OCI-LY7 (cell line): ENCODE measurements at regions not wholly inside any gene's neighbourhood (a gene's known extent, or its start where the extent isn't known, plus 50 kb on each side); places are given as distances from the start of the nearest gene placed in this dataset.

ENCODE experiments used
- BruUV-seq: library from RNA; stranded (reverse); fragments of 400-500 nt; replicated peaks from 2 replicates; lab custom pipeline; 2021; lab: Mats Ljungman, UMichigan
- CTCF ChIA-PET: fragments of 300-600 bp; sonication (Branson Sonifier 250); formaldehyde crosslinking; loops from one replicate; lab custom pipeline; 2022; ENCODE audit warnings: antibody characterized with exemption; ENCODE audit not compliant: unreplicated experiment; lab: Charles Lee
- POLR2A ChIA-PET: fragments of 300-600 bp; sonication (Branson Sonifier 250); formaldehyde crosslinking; loops from one replicate; lab custom pipeline; 2022; ENCODE audit warnings: antibody characterized with exemption; lab: Charles Lee
- DNase-seq: peaks from one replicate; pipeline ENCODE4 v3.0.0-alpha.2; 2015; ENCODE audit warnings: low spot score
- H2AFZ ChIP-seq: fragments of 200-600 bp; sonication (generic), shearing (Covaris generic); 2 replicates; pipeline ENCODE4 v1.6.1; 2014; ENCODE audit warnings: mild to moderate bottlenecking, antibody characterized with exemption, low read length, moderate library complexity
- H3K27ac ChIP-seq: fragments of 200-600 bp; sonication (generic); 2 replicates; pipeline ENCODE4 v1.5.1; 2014; ENCODE audit warnings: mixed run types, low read depth, mild to moderate bottlenecking, moderate library complexity, low read length, inconsistent platforms; ENCODE audit not compliant: poor library complexity, severe bottlenecking
- H3K36me3 ChIP-seq: fragments of 200-600 bp; sonication (generic); 2 replicates; pipeline ENCODE4 v1.6.1; 2014; ENCODE audit warnings: mild to moderate bottlenecking, antibody characterized with exemption, low read length, moderate library complexity, mixed read lengths; ENCODE audit not compliant: insufficient read depth
- H3K4me1 ChIP-seq: fragments of 200-600 bp; sonication (generic); 2 replicates; pipeline ENCODE4 v1.5.1; 2014; ENCODE audit warnings: mild to moderate bottlenecking, low read length; ENCODE audit not compliant: insufficient read depth, poor library complexity, severe bottlenecking
- H3K4me2 ChIP-seq: fragments of 200-600 bp; sonication (generic); 2 replicates; pipeline ENCODE4 v1.6.1; 2014; ENCODE audit warnings: mild to moderate bottlenecking, low read length
- H3K4me3 ChIP-seq: fragments of 200-600 bp; sonication (generic); 2 replicates; pipeline ENCODE4 v1.5.1; 2014; ENCODE audit warnings: mild to moderate bottlenecking, low read depth, low read length; ENCODE audit not compliant: poor library complexity, severe bottlenecking
- H3K79me2 ChIP-seq: fragments of 200-600 bp; sonication (generic); 2 replicates; pipeline ENCODE4 v1.6.1; 2016; ENCODE audit warnings: low read depth, mild to moderate bottlenecking, low read length, moderate library complexity, mixed read lengths; ENCODE audit not compliant: insufficient read depth
- H3K9me2 ChIP-seq: fragments of 200-600 bp; sonication (generic); 2 replicates; pipeline ENCODE4 v1.6.1; 2016; ENCODE audit warnings: mild to moderate bottlenecking, low read length, mixed read lengths; ENCODE audit not compliant: insufficient read depth
- H3K9me3 ChIP-seq: fragments of 200-600 bp; sonication (generic); 2 replicates; pipeline ENCODE4 v1.6.1; 2014; ENCODE audit warnings: mild to moderate bottlenecking, mixed run types, low read length, mixed read lengths
- H4K20me1 ChIP-seq: fragments of 200-600 bp; sonication (generic); 2 replicates; pipeline ENCODE4 v1.6.1; 2014; ENCODE audit warnings: mild to moderate bottlenecking, antibody characterized with exemption, low read length, moderate library complexity, mixed read lengths; ENCODE audit not compliant: insufficient read depth
- EZH2phosphoT487 ChIP-seq: fragments of 200-600 bp; sonication (generic); IDR thresholded peaks from 2 replicates; pipeline ENCODE4 v1.6.1; 2018; ENCODE audit warnings: low read depth, borderline replicate concordance, mild to moderate bottlenecking, mixed run types, antibody characterized with exemption, low read length, moderate library complexity, mixed read lengths
- intact Hi-C: fragments of 100-400 bp; cut with micrococcal nuclease; formaldehyde crosslinking; loops from one replicate; pipeline ENCODE4 v1.10.0; 2022; ENCODE audit not compliant: unreplicated experiment
- TF ChIP-seq, protein P1 (sequence below): fragments of 200-600 bp; sonication (generic); conservative IDR thresholded peaks from 2 replicates; pipeline ENCODE4 v1.5.1; 2014; ENCODE audit warnings: mild to moderate bottlenecking, antibody characterized with exemption, low read length, moderate library complexity, mixed read lengths

DNA sequence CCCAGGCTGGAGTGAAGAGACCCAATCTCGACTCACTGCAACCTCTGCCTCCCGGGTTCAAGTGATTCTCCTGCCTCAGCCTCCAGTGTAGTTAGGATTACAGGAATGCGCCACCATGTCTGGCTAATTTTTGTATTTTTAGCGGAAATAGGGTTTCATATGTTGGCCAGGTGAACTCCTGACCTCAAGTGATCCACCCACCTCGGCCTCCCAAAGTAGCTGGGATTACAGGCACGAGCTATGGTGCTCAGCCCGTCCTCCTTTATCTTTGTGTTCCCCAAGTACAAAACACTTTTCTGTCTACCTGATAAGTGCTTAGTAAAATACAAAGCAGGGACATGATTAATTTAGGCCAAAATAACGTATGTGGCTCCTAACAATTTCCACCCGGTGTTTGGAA, 91.2 kb upstream of the STK17B start:
- Histone ChIP-seq H3K4me1 (peaks cover 64% of the 10 kb centered on the region), H3K9me3 (no peaks in the 10 kb centered on the region), H3K4me3 (peak overlapping the region; percentile 39), H3K27ac (peak overlapping the region; percentile 65), H3K4me2 (peak overlapping the region; percentile 74), H3K36me3 (no peaks in the 10 kb centered on the region), H3K79me2 (no peaks in the 10 kb centered on the region), H4K20me1 (no peaks in the 10 kb centered on the region), H2AFZ (peak overlapping the region; percentile 99), H3K9me2 (no peaks in the 10 kb centered on the region)
- TF ChIP-seq, protein P1, sequence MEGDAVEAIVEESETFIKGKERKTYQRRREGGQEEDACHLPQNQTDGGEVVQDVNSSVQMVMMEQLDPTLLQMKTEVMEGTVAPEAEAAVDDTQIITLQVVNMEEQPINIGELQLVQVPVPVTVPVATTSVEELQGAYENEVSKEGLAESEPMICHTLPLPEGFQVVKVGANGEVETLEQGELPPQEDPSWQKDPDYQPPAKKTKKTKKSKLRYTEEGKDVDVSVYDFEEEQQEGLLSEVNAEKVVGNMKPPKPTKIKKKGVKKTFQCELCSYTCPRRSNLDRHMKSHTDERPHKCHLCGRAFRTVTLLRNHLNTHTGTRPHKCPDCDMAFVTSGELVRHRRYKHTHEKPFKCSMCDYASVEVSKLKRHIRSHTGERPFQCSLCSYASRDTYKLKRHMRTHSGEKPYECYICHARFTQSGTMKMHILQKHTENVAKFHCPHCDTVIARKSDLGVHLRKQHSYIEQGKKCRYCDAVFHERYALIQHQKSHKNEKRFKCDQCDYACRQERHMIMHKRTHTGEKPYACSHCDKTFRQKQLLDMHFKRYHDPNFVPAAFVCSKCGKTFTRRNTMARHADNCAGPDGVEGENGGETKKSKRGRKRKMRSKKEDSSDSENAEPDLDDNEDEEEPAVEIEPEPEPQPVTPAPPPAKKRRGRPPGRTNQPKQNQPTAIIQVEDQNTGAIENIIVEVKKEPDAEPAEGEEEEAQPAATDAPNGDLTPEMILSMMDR: no peak
- TF ChIP-seq EZH2phosphoT487: no peak
- intact Hi-C loops: no loop called here
- BruUV-seq: no TSS peak
- CTCF ChIA-PET: interaction anchor here (1.0 kb wide), 1 partner anchor 22 kb away, joined by 3 read pairs; no protein-coding TSS in a partner anchor
- POLR2A ChIA-PET: interaction anchor here (0.6 to 5.8 kb wide), 9 partner anchors 9 to 679 kb away, joined by 3 to 74 read pairs (median 7); no protein-coding TSS in a partner anchor
- DNase-seq: no peak

DNA sequence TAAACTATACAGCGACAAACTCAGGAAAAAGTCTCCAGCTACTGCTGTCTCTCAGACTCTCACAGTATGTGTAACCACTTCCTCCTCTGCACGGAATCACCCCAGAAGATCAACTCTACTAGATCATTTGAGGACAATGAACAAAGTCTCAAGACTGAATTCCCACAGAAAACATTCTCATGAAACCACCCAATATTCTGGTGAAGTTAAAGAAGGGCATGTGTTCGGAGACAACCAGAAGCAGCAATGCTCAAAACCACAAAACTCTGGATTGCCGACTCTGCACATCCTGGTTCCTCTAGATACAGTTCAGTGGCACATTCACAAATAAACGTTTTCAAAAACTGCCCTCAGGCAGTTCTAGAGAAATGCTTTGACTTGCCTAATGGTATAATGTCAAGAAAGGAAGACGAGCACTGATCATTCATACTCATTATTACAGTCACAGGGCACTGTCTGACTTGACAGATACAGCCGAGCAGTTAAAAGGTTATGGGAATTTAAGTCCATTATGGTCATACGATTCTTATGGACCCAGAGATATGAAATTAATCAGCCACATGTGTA, 91.9 kb upstream of the STK17B start:
- CTCF ChIA-PET: interaction anchor here (1.0 kb wide), 1 partner anchor 23 kb away, joined by 3 read pairs; no protein-coding TSS in a partner anchor
- peak overlapping the region; percentile 74 for H3K4me2 ChIP-seq
- intact Hi-C loops: no loop called here
- H3K9me3 ChIP-seq: no peaks in the 10 kb centered on the region
- H3K27ac ChIP-seq: peak overlapping the region; percentile 65
- peak overlapping the region; percentile 39 for H3K4me3 ChIP-seq
- BruUV-seq: no TSS peak
- H4K20me1 ChIP-seq: no peaks in the 10 kb centered on the region
- H3K4me1 ChIP-seq: peaks cover 70% of the 10 kb centered on the region
- TF ChIP-seq, protein P1: no peak
- TF ChIP-seq EZH2phosphoT487: no peak
- H3K79me2 ChIP-seq: no peaks in the 10 kb centered on the region
- DNase-seq: peak; percentile 72
- H3K9me2 ChIP-seq: no peaks in the 10 kb centered on the region
- POLR2A ChIA-PET: interaction anchor here (0.9 to 5.8 kb wide), 5 partner anchors 8 to 87 kb away, joined by 3 to 74 read pairs (median 15); no protein-coding TSS in a partner anchor
- H2AFZ ChIP-seq: peak overlapping the region; percentile 99
- H3K36me3 ChIP-seq: no peaks in the 10 kb centered on the region

DNA sequence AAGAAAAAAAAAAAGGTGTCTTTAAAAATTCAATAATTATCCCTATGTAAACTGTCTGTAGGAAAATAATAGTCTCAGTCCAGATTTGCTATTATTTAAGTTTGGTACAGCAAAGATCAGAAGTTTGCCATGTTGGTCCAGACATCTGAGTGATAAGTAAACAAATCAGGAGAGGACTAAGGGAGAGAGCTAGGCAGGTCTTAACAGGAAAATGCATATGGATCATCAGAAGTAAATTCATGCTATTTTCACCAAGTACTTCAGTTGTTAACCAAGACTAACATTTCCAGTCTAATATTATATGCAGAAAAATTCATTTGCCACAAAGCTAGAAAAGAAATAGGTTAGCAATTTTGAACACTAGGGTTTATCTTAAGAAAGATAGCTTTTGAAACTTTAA, 95.0 kb upstream of the STK17B start:
- Histone ChIP-seq H3K9me3 (no peaks in the 10 kb centered on the region), H3K27ac (peak overlapping the region; percentile 66), H3K9me2 (no peaks in the 10 kb centered on the region), H4K20me1 (no peaks in the 10 kb centered on the region), H2AFZ (0 out of 2 replicates have a peak overlapping the region, but pooled peaks have one; percentile 98), H3K36me3 (no peaks in the 10 kb centered on the region), H3K4me3 (no peak overlapping the region), H3K79me2 (no peaks in the 10 kb centered on the region), H3K4me1 (peaks cover 84% of the 10 kb centered on the region), H3K4me2 (no peak overlapping the region; the same call in 1 of the 2 replicates)
- ChIA-PET CTCF (no interaction called here), POLR2A (interaction anchor here (0.5 to 2.4 kb wide), 16 partner anchors 8 to 100 kb away, joined by 3 to 12 read pairs (median 4); no protein-coding TSS in a partner anchor)
- no TSS peak for BruUV-seq
- DNase-seq: no peak
- TF ChIP-seq EZH2phosphoT487: no peak
- TF ChIP-seq, protein P1: no peak
- intact Hi-C loops: loop anchor here (5.0 kb wide), 1 partner anchor 609 kb away; the partner anchor contains the start of gene SLC39A10
